ENCODE measurements at regions not wholly inside any gene's neighbourhood (a gene's known extent, or its start where the extent isn't known, plus 50 kb on each side); places are given as distances from the start of the nearest gene placed in this dataset.

- Histone ChIP-seq H3K14ac (ENCODE audit: insufficient read length) (no peak overlapping the region), H4K20me1 (replicated peaks in 1 of 2; ENCODE audit: control insufficient read depth in 1 of 2, insufficient read depth in 2 of 2, low read length in 2 of 2) (no peaks in the 10 kb centered on the region), H3K79me2 (ENCODE audit: control insufficient read depth in 1 of 2, insufficient read depth in 2 of 2, low read length in 2 of 2) (no peaks in the 10 kb centered on the region), H3K9me3 (ENCODE audit: insufficient read depth in 2 of 2, low read depth in 1 of 2, low read length in 1 of 2) (no peaks in the 10 kb centered on the region), H2BK12ac (ENCODE audit: low read depth, low read length) (no peak overlapping the region), H3K4me1 (replicated peaks in 1 of 4; ENCODE audit: control insufficient read depth in 3 of 4, insufficient read depth in 4 of 4, low read length in 3 of 4) (0 out of 7 replicates have a peak, but pooled peaks cover 0 to 2% (median 0%) of the 10 kb centered on the region in 4 experiments), H3K4ac (replicated peaks; ENCODE audit: insufficient read length, low read depth, low read length) (no peak overlapping the region), H4K8ac (ENCODE audit: extremely low read depth, insufficient read depth, low read length) (no peak overlapping the region), H3K23ac (ENCODE audit: insufficient read length) (no peak overlapping the region), H3K9ac (replicated peaks in 1 of 4; ENCODE audit: extremely low read depth in 1 of 4, low read depth in 3 of 4, low read length in 3 of 4) (no peak overlapping the region), H3K18ac (ENCODE audit: extremely low read depth, low read length) (no peak overlapping the region), H3K79me1 (ENCODE audit: low read depth, low read length) (no peaks in the 10 kb centered on the region), H3K56ac (replicated peaks; ENCODE audit: insufficient read length, low read depth, low read length) (no peak overlapping the region), H2AK5ac (ENCODE audit: low read depth, low read length) (no peak overlapping the region), H2BK20ac (ENCODE audit: low read length) (no peak overlapping the region), H3K27ac (ENCODE audit: low read depth, low read length) (no peak overlapping the region), H2AFZ (ENCODE audit: low read length) (no peak overlapping the region), H2BK15ac (ENCODE audit: low read length) (no peak overlapping the region), H3K4me3 (ENCODE audit: extremely low read depth in 1 of 4, insufficient read depth in 2 of 4, low read depth in 3 of 4, low read length in 4 of 4) (no peak overlapping the region), H4K5ac (ENCODE audit: insufficient read length, low read depth, low read length) (no peak overlapping the region), H3K36me3 (ENCODE audit: control insufficient read depth in 2 of 4, insufficient read depth in 4 of 4, low read length in 3 of 4) (no peaks in the 10 kb centered on the region), H3K27me3 (replicated peaks in 1 of 4; ENCODE audit: control insufficient read depth in 3 of 4, extremely low read depth in 1 of 4, insufficient read depth in 3 of 4, low read length in 3 of 4) (no peaks in the 10 kb centered on the region), H2BK5ac (ENCODE audit: low read depth, low read length) (no peak overlapping the region), H4K91ac (replicated peaks; ENCODE audit: insufficient read length, low read length) (no peak overlapping the region), H3K4me2 (ENCODE audit: insufficient read depth in 1 of 2, low read depth in 2 of 2, low read length in 2 of 2) (no peak overlapping the region), H3K23me2 (ENCODE audit: low read depth, low read length) (no peaks in the 10 kb centered on the region), H2BK120ac (replicated peaks; ENCODE audit: low read depth, low read length) (no peak overlapping the region)
- WGBS, 2 experiments (ENCODE audit: extremely low coverage in 1 of 2, insufficient coverage in 1 of 2, insufficient read length in 1 of 2, insufficient replicate concordance in 2 of 2, low coverage in 1 of 2, low lambda C conversion rate in 2 of 2, missing lambda C conversion rate in 1 of 2) = 96% methylated on average over 6 of the region's 6 CpGs; no CpG with 5 or more reads in 1 of the 2 experiments
- DNase-seq (ENCODE audit: low read depth in 1 of 2, low spot score in 2 of 2) (peak in 1 of 2 experiments; percentile 5), FAIRE-seq (no peak)
- CTCF ChIA-PET (ENCODE audit: partially characterized antibody) = no interaction called here
- POLR2A ChIA-PET (ENCODE audit: partially characterized antibody) = interaction anchor here (1.1 kb wide), 1 partner anchor 70 kb away, joined by 3 read pairs; the partner anchor contains the start of gene RAD23B
- no peak for TF ChIP-seq HDAC6 (IDR thresholded peaks at IDR 0.05; ENCODE audit: low read depth, low read length)
- no peak for TF ChIP-seq BRCA1 (IDR thresholded peaks at IDR 0.05; ENCODE audit: low read depth, low read length)
- TF ChIP-seq E2F6 (IDR thresholded peaks at IDR 0.05) = no peak
- no peak for TF ChIP-seq CTCF (IDR thresholded peaks at IDR 0.05; ENCODE audit: control extremely low read depth in 1 of 3, insufficient read depth in 1 of 3, low read depth in 1 of 3, low read length in 3 of 3)
- TF ChIP-seq ZNF274 (IDR thresholded peaks at IDR 0.05; ENCODE audit: borderline replicate concordance, extremely low read depth, low read length) = no peak
- no peak for TF ChIP-seq RNF2 (IDR thresholded peaks at IDR 0.05; ENCODE audit: borderline replicate concordance, low read depth, low read length, missing control alignments, poor library complexity, severe bottlenecking)
- no peak for TF ChIP-seq BCL11A (IDR thresholded peaks at IDR 0.05; ENCODE audit: low read depth in 2 of 2, low read length in 2 of 2)
- no peak for TF ChIP-seq CEBPB (IDR thresholded peaks at IDR 0.05; ENCODE audit: low read depth, low read length)
- TF ChIP-seq NRF1 (IDR thresholded peaks at IDR 0.05; ENCODE audit: low read depth, low read length) = no peak
- no peak for TF ChIP-seq CTBP2 (IDR thresholded peaks at IDR 0.05; ENCODE audit: borderline replicate concordance, insufficient read depth, insufficient read length, low read length)
- no peak for TF ChIP-seq ASH2L (IDR thresholded peaks at IDR 0.05; ENCODE audit: low read length)
Observed at GRCh38 chr9:107213561-107214028, 69.5 kb upstream of the RAD23B start.
